Muscle layer of colon (tissue), 2 donors: ENCODE measurements at regions not wholly inside any gene's neighbourhood (a gene's known extent, or its start where the extent isn't known, plus 50 kb on each side); places are given as distances from the start of the nearest gene placed in this dataset.

Experiments used
- H3K27ac ChIP-seq: one replicate; pipeline ENCODE4 v1.7.0; 2013; ENCODE audit warnings: low read depth, mild to moderate bottlenecking, low read length, moderate library complexity
- H3K27me3 ChIP-seq, 2 donors: one replicate each; pipeline ENCODE4 v1.7.0; 2013; ENCODE audit warnings: low read length in 2 of 2, mild to moderate bottlenecking in 2 of 2; ENCODE audit not compliant: insufficient read depth in 2 of 2, control insufficient read depth in 1 of 2
- H3K36me3 ChIP-seq: one replicate; pipeline ENCODE4 v1.7.0; 2013; ENCODE audit warnings: mild to moderate bottlenecking, low read length; ENCODE audit not compliant: insufficient read depth
- H3K4me1 ChIP-seq: one replicate; pipeline ENCODE4 v1.7.0; 2013; ENCODE audit warnings: mild to moderate bottlenecking, low read length; ENCODE audit not compliant: insufficient read depth
- H3K4me3 ChIP-seq, 2 donors: one replicate each; pipeline ENCODE4 v1.7.0; 2013; ENCODE audit warnings: low read length in 2 of 2, low read depth in 1 of 2, mild to moderate bottlenecking in 1 of 2, moderate library complexity in 1 of 2
- H3K9ac ChIP-seq: one replicate; pipeline ENCODE4 v1.7.0; 2013; ENCODE audit warnings: low read length
- H3K9me3 ChIP-seq: one replicate; pipeline ENCODE4 v1.7.0; 2013; ENCODE audit warnings: mild to moderate bottlenecking, low read length
- donor health status: abdominal sarcoma.
- donor health status: Adenocarcinoma of cecum.

DNA sequence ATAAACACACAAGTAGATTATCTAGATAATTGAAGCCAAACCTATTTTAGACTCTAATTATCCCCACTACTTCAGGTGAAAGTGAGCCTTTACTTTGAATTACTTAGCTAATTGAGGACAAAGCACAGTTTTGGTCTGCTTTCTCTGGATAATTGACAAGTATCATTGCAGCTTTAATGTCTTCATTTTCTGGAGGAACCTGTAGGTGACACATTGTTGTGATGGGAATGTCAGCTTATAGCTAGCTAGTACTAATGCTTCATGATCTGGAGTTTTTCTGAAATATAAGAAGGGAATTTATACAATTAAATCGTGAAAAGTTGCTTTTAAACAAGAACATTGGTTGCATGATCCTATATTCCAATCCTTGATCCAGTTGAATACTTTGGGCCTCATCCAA lies 319.3 kb upstream of the CITED2 start:
- H3K9me3 ChIP-seq = no peaks in the 10 kb centered on the region

DNA sequence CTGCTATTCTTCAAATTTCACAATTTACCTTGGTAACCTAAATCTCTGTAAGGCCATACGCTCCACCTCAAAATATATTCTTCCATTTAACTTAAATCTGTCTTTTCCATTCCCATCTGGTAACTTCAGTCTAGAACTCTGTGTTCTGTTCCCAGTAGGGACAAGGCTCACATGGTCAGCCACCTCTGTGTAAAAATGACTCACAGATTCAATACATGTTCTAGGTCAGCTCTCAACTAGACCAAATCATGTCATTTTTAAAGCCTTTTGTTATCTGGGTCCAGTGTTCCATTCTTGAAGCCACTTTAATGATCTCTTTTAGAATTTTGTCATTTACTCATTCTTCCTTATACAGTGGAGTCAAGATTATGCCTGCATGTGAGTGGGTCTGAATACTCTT lies 315.6 kb upstream of the CITED2 start:
- Histone ChIP-seq H3K27ac (no peak overlapping the region), H3K27me3 (no peaks in the 10 kb centered on the region), H3K9ac (no peak overlapping the region), H3K4me3 (no peak overlapping the region), H3K36me3 (no peaks in the 10 kb centered on the region), H3K9me3 (no peaks in the 10 kb centered on the region), H3K4me1 (no peaks in the 10 kb centered on the region)

More for the DNA sequence above, 319.3 kb upstream of the CITED2 start:
- H3K9ac ChIP-seq = no peak overlapping the region
- H3K4me3 ChIP-seq = no peak overlapping the region
- no peaks in the 10 kb centered on the region for H3K36me3 ChIP-seq
- H3K4me1 ChIP-seq = no peaks in the 10 kb centered on the region
- H3K27ac ChIP-seq = no peak overlapping the region
- no peaks in the 10 kb centered on the region for H3K27me3 ChIP-seq

DNA sequence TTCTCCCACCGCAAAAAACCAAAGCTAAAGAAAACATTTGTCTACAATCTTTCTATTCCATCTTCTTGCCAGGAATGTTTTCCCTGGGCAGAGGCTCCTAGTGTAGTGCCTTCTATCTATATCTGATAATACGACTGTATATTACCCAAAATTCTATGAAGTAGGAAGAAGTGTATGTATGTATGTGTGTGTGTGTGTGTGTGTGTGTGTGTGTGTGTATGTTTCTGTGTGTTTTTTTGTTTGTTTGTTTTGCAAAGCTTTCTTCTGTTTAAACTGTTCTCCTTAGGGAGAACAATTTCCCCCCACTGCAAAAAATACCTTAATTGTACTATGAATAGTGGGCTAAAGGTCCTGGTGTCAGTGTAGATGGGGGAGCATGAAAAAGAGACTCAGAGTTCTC lies 312.6 kb upstream of the CITED2 start:
- no peaks in the 10 kb centered on the region for H3K9me3 ChIP-seq
- no peaks in the 10 kb centered on the region for H3K4me1 ChIP-seq
- no peak overlapping the region for H3K27ac ChIP-seq
- no peaks in the 10 kb centered on the region for H3K27me3 ChIP-seq
- H3K4me3 ChIP-seq = no peak overlapping the region
- no peak overlapping the region for H3K9ac ChIP-seq
- H3K36me3 ChIP-seq = no peaks in the 10 kb centered on the region

GRCh38 chr6:139686308-139686707 lies 311.9 kb upstream of the CITED2 start:
- no peaks in the 10 kb centered on the region for H3K36me3 ChIP-seq
- no peak overlapping the region for H3K9ac ChIP-seq
- no peaks in the 10 kb centered on the region for H3K4me1 ChIP-seq
- H3K27ac ChIP-seq = no peak overlapping the region
- H3K27me3 ChIP-seq = no peaks in the 10 kb centered on the region
- H3K4me3 ChIP-seq = no peak overlapping the region
- H3K9me3 ChIP-seq = no peaks in the 10 kb centered on the region

- Histone ChIP-seq H3K36me3 (no peaks in the 10 kb centered on the region), H3K4me3 (no peak overlapping the region), H3K27me3 (no peaks in the 10 kb centered on the region), H3K4me1 (no peaks in the 10 kb centered on the region), H3K27ac (no peak overlapping the region), H3K9me3 (no peaks in the 10 kb centered on the region), H3K9ac (no peak overlapping the region)
Observed at GRCh38 chr6:139685009-139685408, 310.6 kb upstream of the CITED2 start.

DNA sequence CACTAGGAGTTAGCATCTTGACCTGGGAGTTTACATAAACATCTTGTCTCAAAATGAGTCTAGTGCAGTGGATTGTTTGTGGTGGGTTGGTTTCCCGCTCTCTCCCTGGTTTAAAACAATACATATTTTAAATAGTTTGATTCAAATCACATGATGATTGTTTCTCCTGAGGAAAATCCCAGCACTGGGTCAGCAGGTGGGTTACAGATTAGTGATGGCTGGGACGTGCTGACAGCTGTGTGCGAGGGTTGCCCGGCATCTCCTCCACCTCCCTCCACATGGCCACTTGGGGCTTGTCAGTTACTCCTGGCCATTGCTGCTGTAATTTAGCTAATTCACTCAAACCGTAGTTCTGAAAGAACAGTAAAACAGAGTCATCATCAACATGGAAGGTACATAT lies 306.4 kb upstream of the CITED2 start:
- Histone ChIP-seq H3K36me3 (no peaks in the 10 kb centered on the region), H3K4me3 (no peak overlapping the region), H3K9ac (no peak overlapping the region), H3K9me3 (no peaks in the 10 kb centered on the region), H3K4me1 (no peaks in the 10 kb centered on the region), H3K27me3 (no peaks in the 10 kb centered on the region), H3K27ac (no peak overlapping the region)

DNA sequence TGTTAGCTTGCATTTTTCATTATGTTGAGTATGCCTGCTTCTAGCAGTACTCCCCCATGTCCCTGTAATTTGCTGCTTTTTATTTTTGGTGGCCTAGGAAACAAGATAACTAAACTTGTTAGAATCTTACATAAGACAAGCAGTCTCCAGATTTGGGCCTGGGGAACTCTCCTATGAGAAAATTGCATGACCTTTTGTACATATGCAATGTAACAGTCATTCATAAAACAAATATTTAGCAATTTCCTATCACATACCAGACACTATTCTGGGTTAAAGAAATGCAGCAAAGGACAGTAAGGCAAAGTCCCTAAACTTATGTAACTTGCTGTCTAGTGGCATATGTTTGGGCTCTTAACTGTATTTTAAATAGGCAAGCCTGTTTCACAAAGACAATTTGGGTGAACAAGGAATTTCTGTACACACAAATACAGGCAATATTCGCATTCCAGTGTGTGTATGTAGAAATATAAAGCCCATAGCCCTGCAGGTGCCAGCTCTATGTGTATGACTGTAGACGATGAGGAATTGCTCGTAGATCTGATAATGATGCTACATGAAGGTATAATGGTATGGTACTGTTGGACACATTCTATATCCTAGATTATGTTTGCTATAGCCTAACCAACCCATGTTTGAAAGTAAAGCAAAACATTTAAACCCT lies 305.2 kb upstream of the CITED2 start:
- H3K27me3 ChIP-seq = no peaks in the 10 kb centered on the region
- no peak overlapping the region for H3K27ac ChIP-seq
- no peaks in the 10 kb centered on the region for H3K36me3 ChIP-seq
- H3K9ac ChIP-seq = no peak overlapping the region
- no peak overlapping the region for H3K4me3 ChIP-seq
- no peaks in the 10 kb centered on the region for H3K4me1 ChIP-seq
- no peaks in the 10 kb centered on the region for H3K9me3 ChIP-seq

DNA sequence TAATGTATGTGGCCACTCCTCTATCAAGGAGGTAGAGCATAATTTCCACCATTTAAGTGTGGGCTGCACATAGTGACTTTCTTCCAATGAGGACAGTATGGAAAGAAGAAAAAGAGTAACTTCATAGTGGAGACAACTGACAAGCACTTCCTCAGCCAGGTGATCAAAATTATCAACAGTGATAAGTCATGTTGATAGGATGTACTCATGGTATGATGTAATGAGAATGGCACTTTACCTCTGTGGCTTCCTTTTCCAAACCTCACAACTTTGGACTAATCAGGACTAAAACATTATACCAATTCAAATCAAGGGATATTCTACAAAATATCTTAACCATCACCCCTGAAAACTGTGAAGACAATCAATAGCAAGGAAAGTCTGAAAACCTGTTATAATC lies 302.3 kb upstream of the CITED2 start:
- H3K36me3 ChIP-seq = no peaks in the 10 kb centered on the region
- no peaks in the 10 kb centered on the region for H3K4me1 ChIP-seq
- H3K27ac ChIP-seq = no peak overlapping the region
- H3K9me3 ChIP-seq = no peaks in the 10 kb centered on the region
- H3K4me3 ChIP-seq = no peak overlapping the region
- H3K27me3 ChIP-seq = no peaks in the 10 kb centered on the region
- H3K9ac ChIP-seq = no peak overlapping the region

DNA sequence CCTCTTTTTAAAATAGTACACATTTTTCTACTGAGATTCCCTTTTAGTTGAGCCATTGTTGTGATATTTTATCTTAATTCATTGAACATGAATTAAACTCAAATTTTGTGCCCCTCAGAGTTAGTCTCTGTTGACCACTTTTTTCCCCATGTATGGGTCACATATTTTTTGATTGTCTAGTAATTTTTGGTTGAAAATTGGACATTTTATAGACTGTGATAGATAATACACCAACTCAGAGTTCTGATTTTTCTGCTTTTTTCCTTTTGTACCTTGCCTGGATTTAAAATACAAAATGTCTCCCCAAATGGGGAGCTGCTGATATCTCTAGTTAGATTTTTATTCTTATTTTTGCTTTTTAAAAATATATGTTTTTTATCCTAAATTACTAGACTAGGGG lies 291.8 kb upstream of the CITED2 start:
- no peak overlapping the region for H3K4me3 ChIP-seq

DNA sequence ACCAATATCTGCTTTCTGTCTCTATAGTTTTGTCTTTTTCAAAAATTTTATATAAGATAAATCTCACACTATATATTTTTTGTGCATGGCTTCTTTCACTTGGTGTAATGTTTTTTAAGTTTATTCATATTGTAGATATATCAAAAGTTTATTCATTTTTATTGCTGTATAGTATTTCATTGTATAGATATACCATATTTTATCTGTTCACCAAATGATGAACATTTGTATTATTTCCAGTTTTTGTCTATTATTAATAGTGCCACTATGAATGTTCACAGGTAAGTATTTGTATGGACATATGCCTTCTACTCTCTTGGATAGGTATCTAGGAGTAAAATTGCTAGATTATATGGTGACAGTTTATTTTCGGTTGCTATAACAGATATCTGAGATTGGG lies 289.5 kb upstream of the CITED2 start:
- Histone ChIP-seq H3K9ac (no peak overlapping the region), H3K27ac (no peak overlapping the region), H3K36me3 (no peaks in the 10 kb centered on the region), H3K9me3 (no peaks in the 10 kb centered on the region), H3K4me3 (no peak overlapping the region), H3K4me1 (no peaks in the 10 kb centered on the region), H3K27me3 (no peaks in the 10 kb centered on the region)

More for the DNA sequence above, 291.8 kb upstream of the CITED2 start:
- Histone ChIP-seq H3K36me3 (no peaks in the 10 kb centered on the region), H3K4me1 (no peaks in the 10 kb centered on the region), H3K9me3 (no peaks in the 10 kb centered on the region), H3K27ac (no peak overlapping the region), H3K9ac (no peak overlapping the region), H3K27me3 (no peaks in the 10 kb centered on the region)

DNA sequence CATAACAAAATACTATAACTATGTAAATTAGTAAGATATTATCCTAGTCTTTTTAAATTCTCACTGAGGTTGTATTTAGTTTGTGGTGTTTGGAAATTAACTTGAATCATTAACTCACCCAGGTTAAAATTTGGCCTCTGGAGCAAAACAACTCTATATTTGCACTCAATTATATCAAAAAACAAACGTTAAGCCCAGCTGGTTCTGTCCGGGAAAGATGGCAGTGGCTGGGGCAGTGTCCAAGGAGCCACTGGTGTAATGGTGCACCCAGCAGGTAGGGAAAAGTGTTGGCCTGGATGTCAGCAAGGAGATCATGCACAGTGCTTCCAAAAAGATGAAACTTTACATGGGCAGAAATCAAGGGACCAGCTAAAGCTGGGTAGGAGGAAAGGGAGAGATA lies 285.3 kb upstream of the CITED2 start:
- H3K9me3 ChIP-seq = no peaks in the 10 kb centered on the region
- no peak overlapping the region for H3K9ac ChIP-seq
- H3K36me3 ChIP-seq = no peaks in the 10 kb centered on the region
- no peaks in the 10 kb centered on the region for H3K4me1 ChIP-seq
- no peak overlapping the region for H3K27ac ChIP-seq
- H3K27me3 ChIP-seq = no peaks in the 10 kb centered on the region
- H3K4me3 ChIP-seq = no peak overlapping the region

DNA sequence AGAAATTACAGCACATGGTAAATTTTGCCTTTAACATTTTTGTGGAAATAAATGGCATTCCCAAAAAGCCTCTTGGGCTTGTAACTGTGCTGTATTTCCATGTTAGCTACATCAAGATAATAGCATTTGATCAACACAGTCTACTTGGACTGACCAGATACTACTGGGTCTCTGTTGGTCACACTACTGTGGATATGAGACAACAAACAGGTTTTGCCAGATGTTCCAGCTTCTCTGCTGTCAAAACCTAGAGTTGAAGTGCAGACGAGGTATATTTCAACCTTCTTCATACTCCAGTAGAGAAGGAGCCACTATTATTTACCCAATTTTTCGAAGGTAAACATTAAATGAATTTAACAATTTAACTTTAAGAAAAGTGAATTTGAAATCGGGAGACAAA lies 284.7 kb upstream of the CITED2 start:
- Histone ChIP-seq H3K27me3 (no peaks in the 10 kb centered on the region), H3K9me3 (no peaks in the 10 kb centered on the region), H3K36me3 (no peaks in the 10 kb centered on the region), H3K27ac (no peak overlapping the region), H3K4me1 (no peaks in the 10 kb centered on the region), H3K9ac (no peak overlapping the region), H3K4me3 (no peak overlapping the region)
